Right ventricle myocardium inferior (tissue), 1 donor: ENCODE measurements at regions not wholly inside any gene's neighbourhood (a gene's known extent, or its start where the extent isn't known, plus 50 kb on each side); places are given as distances from the start of the nearest gene placed in this dataset.
"Not testable (repeated sequence)": the region's sequence is repeated elsewhere in the genome, so short reads cannot be mapped to it uniquely, and the experiment has no call there.

ENCODE experiments used
- ATAC-seq: fragments of 200-7000 bp; cut with Tn5 transposase; one replicate; pipeline ENCODE4 v1.9.1; 2020; ENCODE audit warnings: mild to moderate bottlenecking, moderate library complexity
- DNase-seq: peaks from one replicate; pipeline ENCODE4 v3.0.0; 2021; ENCODE audit errors: missing footprints
- intact Hi-C: fragments of 100-400 bp; cut with DNase I; formaldehyde crosslinking; loops from one replicate; pipeline ENCODE4 v1.11.0; 2022
- donor health status: DM: no; HTN: yes; CAD: no; lungs with severe emphysema.

- DNase-seq, ATAC-seq, intact Hi-C loops: not testable (repeated sequence)
Observed at GRCh38 chr2:87500951-87501350, 246.9 kb upstream of the PLGLB2 start.

DNA sequence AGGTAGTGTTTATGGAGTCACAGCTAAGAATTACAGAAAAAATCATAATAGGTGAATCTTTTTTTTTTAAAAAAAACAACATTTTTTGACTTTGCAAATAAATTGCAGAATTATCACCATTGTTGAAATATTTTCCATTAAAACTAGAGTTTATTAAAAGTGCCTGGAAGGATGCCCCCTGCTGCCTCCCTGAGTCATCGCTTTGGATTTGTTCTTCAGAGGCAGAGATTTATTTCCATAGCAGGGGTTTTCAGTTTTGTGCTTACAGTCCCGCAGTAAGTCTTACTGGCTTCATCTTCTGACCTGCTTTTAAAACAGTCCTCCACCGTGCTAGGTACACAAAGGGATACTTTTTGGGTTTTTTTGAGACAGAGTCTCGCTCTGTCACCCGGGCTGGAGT lies 244.9 kb upstream of the PLGLB2 start:
- DNase-seq, intact Hi-C loops, ATAC-seq: not testable (repeated sequence)

- intact Hi-C loops, ATAC-seq, DNase-seq: not testable (repeated sequence)
Observed at GRCh38 chr2:87505239-87505638, 242.6 kb upstream of the PLGLB2 start.

DNA sequence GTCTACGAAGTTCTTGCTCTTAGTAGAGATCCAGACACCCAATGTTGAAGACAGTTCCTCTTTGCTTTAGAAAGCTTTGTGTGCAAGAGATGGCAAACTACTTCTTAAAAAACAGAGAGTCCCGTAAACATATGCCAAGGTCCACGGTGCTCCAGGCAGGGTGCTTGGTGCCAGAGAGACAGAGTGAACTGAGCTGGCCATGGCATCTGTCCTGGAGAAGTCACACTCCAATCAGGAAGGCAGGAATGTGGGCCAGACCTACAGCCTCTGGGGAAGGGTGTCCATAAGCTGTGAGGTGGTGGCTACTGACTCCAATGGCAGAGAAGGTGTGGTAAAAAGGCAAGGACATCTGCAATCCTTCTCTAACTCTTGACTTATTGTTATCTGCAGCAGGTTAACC lies 242.0 kb upstream of the PLGLB2 start:
- ATAC-seq = peak; percentile 53
- intact Hi-C loops, DNase-seq: not testable (repeated sequence)

DNA sequence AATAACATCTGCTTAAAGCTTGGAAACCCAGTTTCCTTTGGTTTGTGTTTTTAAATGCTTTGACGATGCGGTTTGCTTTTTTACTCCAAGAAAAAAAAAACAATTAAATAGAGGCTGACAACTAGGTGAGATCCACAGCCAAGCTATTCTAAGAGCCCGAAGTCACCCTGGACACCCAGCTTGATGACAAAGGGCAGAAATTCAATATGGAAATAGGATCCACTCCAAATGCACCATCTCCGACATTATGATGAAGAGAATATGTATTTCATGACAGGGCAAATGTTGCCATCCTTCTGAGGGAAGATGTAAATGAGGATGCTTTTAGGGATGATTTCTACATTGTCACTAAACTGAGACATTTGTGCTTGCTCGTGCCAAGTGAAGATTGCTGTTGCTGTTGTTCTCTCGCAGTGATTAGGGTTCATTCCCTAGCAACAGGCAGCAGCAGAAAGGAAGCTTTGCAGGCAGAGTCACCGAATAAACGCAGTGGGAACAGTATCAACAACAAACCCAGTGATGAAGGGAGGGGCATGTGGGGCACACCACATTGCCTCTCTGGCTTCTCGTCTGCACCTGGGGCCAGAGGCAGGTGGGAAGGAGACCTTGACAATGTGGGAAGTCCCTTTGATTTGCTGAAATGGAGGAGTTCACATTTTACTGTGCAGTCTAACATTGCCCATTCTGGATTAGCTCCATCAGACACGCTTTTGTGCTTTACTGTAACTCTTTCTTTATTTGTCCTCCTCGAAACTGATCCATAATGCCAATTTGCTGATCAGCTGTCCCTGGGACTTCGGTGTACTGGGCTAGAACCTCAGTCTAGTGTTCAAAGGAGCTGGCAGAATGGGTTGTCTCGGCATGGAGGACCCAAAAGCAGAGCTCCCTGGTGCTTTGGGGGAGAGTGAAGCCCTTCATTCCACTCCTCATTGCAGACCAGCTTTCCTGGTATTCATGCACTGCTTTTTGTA lies 240.2 kb upstream of the PLGLB2 start:
- ATAC-seq = peak; percentile 81

DNA sequence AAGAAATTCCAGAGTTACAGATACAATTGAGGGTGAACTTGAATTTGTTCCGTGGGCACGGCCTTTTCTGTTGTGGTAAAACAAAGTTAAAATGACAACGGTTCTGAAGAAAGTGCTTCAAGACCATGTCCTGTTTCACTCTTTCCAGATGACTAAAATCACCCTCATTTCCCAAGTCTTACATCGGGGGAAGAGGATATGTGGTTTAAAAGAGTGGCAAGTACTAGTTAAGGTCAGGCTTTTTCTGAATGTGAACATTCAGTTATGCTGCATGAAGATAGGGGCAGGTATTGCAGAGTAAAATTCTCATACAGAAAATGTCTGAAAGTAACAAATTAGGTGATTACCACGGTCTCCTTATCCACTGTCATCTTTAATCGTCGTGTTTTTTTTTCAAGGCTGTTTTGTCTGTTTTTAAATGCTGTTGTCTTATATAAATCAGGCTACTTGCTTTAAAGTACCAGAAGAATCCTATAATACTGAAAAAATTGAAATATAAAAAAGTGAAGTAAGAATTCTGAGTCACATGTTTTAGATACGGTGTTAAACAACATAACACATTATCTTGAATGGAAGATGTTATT lies 236.6 kb upstream of the PLGLB2 start:
- ATAC-seq, intact Hi-C loops, DNase-seq: not testable (repeated sequence)

More for the DNA sequence above, 240.2 kb upstream of the PLGLB2 start:
- intact Hi-C loops, DNase-seq: not testable (repeated sequence)

DNA sequence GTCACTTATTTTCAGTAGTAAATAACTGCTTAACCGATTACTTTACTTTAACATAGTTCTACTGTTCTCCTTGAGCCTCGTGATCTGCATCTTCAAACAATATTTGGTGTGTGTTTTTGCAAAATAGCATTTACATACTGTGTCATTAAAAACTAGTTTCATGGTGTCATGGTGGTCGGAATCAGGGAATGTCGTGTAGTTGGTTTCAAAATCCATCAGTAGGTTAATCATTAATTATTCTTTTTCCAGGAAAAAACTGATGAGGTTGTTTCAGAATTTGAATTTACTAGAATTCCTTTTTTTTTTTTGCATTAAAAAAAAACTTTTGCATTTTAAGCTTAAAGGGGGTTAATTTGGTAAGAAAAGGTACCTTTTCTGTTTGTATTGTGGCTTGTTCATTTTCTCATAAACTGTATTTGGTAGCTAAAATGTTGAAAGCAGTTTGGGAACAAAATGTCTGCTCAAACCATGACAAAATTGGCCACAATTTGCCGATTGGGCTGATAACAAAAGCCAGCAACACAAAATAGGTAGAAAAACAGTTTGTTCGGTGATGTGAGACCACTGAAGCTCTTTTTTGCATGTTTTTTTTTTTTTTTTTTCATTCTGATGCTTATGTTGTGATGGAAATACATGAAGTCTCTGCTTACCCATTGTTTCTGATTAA lies 234.9 kb upstream of the PLGLB2 start:
- intact Hi-C loops, ATAC-seq, DNase-seq: not testable (repeated sequence)

GRCh38 chr2:87514034-87514433 lies 233.9 kb upstream of the PLGLB2 start:
- DNase-seq, ATAC-seq, intact Hi-C loops: not testable (repeated sequence)

- ATAC-seq, DNase-seq, intact Hi-C loops: not testable (repeated sequence)
Observed at GRCh38 chr2:87514515-87514914, 233.4 kb upstream of the PLGLB2 start.

DNA sequence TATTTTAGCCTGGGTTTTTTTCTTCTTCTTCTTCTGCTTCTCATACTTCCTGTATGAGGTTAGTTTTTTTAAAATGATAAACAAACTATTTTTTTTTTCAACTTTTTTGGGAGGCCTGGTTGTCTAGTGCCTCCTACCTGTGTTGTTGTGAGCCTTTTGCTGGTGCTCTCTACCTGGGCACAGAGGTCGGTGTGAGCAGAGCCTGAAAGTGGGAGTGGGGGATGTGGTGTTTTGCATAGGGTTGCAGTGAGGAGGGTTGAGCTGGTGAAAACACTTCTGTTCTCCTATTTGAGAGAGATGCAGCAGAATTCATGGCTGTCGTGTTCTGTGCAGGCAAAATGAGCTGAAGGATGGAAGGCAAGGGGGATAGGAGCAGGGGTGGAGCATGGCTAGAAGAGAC lies 232.7 kb upstream of the PLGLB2 start:
- DNase-seq, intact Hi-C loops, ATAC-seq: not testable (repeated sequence)

DNA sequence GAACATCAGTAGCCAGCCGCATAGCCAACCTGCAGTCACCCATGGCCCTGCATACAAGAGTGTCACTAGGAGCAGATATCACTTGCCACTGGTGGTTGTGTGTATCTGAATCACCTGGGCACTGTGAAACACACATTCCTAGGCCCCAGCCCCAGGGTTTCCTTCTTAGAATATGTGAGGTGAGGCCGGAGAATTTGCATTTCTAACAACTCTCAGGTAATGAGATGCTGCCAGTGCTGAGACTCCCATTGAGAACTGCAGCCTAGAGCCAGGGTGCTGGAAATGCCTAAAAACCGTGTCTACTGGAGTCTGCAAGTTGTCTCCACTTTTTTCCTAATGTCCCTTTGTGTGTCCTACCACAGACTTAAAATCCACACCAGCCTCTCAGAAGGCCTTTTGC lies 232.0 kb upstream of the PLGLB2 start:
- DNase-seq, intact Hi-C loops, ATAC-seq: not testable (repeated sequence)

- ATAC-seq, intact Hi-C loops, DNase-seq: not testable (repeated sequence)
Observed at GRCh38 chr2:87516369-87516967, 231.4 kb upstream of the PLGLB2 start.

- intact Hi-C loops, ATAC-seq: not testable (repeated sequence)
- DNase-seq = peak; percentile 43
Observed at GRCh38 chr2:87517438-87517837, 230.4 kb upstream of the PLGLB2 start.

GRCh38 chr2:87518066-87518465 lies 229.8 kb upstream of the PLGLB2 start:
- DNase-seq, ATAC-seq, intact Hi-C loops: not testable (repeated sequence)

- peak; percentile 27 for DNase-seq
- intact Hi-C loops, ATAC-seq: not testable (repeated sequence)
Observed at GRCh38 chr2:87518547-87518946, 229.3 kb upstream of the PLGLB2 start.

DNA sequence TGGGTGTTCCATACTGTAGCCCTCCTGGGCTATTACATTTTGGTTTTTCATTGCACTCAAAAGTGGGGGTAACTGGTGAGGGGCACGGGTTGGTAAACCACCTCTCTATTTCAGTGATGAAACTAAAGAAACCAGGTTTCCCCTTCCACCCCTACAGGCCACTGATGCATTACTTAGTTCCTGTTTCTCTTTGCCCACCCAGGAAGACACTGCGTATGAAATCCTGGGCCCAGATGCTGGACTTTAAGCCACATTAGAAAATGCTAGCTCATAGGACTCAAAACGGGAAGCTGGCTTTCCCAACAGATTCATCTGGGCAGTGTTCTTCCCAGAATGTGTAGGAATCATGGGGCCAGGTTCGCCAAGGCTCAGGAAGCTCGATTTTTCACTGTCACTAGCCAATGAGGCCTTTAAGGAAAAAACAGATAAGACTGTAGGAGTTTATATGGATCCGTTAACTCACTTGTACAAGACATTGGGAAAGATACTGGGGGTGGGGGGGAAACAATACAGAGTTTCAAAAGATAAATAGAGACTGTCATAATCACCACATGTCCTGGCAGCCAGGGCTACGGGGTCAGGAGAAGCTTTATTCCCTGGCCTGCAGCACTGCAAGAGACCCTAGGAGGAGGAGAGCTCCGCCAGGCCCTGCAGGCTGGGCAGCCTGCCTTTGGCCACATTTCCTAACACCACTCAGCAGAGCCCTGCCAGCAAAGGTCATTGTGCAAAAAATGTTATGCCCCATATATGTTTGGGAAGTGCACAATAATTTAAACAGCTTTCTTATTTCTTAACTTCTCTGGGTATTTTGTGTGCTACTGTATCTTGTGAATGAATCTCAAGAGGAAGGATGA lies 228.5 kb upstream of the PLGLB2 start:
- intact Hi-C loops = not testable (repeated sequence)
- peak; percentile 29 for ATAC-seq
- DNase-seq = peak; percentile 31

GRCh38 chr2:87521057-87521456 lies 226.8 kb upstream of the PLGLB2 start:
- ATAC-seq, intact Hi-C loops: not testable (repeated sequence)
- DNase-seq = peak; percentile 39

DNA sequence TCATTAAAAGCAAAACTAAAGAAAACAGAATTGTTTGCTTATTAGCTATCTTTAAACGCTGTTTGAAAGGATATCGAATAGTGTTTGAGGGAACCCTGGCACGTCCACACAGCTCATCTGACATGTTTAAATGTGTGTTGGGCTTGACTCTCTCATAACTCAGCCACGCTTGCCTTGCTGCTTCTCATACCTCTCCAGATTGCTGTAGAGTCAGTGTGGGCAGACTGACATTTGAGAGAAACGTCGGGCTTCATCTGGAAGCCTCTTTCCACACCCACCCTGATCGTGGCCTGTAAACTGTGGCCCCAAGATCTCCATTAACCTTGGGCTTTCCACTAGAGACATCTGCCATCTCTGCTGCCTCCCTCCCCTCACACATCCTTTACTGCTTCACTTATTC lies 226.4 kb upstream of the PLGLB2 start:
- DNase-seq, intact Hi-C loops, ATAC-seq: not testable (repeated sequence)
